Neuronal stem cell (in vitro differentiated cells): ENCODE measurements at regions not wholly inside any gene's neighbourhood (a gene's known extent, or its start where the extent isn't known, plus 50 kb on each side); places are given as distances from the start of the nearest gene placed in this dataset.

ENCODE experiments used
- DNase-seq: peaks from one replicate; pipeline ENCODE4 v3.0.0-alpha.2; 2013; ENCODE audit warnings: low spot score
- H2AFZ ChIP-seq: one replicate; pipeline ENCODE4 v1.6.1; 2013; ENCODE audit warnings: mild to moderate bottlenecking, low read length, inconsistent platforms
- H2AK5ac ChIP-seq: 2 replicates; pipeline ENCODE4 v1.6.1; 2013; ENCODE audit warnings: low read depth, mild to moderate bottlenecking, inconsistent platforms, low read length, moderate library complexity, mixed read lengths
- H2BK120ac ChIP-seq: 2 replicates; pipeline ENCODE4 v1.6.1; 2013; ENCODE audit warnings: low read depth, mild to moderate bottlenecking, inconsistent platforms, low read length, moderate library complexity, mixed read lengths
- H2BK12ac ChIP-seq: one replicate; pipeline ENCODE4 v1.6.1; 2013; ENCODE audit warnings: low read length, inconsistent platforms
- H2BK15ac ChIP-seq: 2 replicates; pipeline ENCODE4 v1.6.1; 2013; ENCODE audit warnings: mild to moderate bottlenecking, low read length, inconsistent platforms, mixed read lengths
- H2BK5ac ChIP-seq: one replicate; pipeline ENCODE4 v1.6.1; 2013; ENCODE audit warnings: inconsistent platforms, mild to moderate bottlenecking, low read length, moderate library complexity
- H3K14ac ChIP-seq: one replicate; pipeline ENCODE4 v1.6.1; 2013; ENCODE audit warnings: low read length, inconsistent platforms
- H3K18ac ChIP-seq: 2 replicates; pipeline ENCODE4 v1.6.1; 2013; ENCODE audit warnings: low read length, inconsistent platforms
- H3K23ac ChIP-seq: 2 replicates; pipeline ENCODE4 v1.6.1; 2013; ENCODE audit warnings: low read depth, mild to moderate bottlenecking, mixed read lengths, low read length, inconsistent platforms; ENCODE audit not compliant: poor library complexity
- H3K27ac ChIP-seq: replicated peaks from 3 replicates; pipeline ENCODE4 v1.5.1; 2013; ENCODE audit warnings: low read length, inconsistent platforms
- H3K27me3 ChIP-seq, 3 experiments: 2 replicates each; pipeline ENCODE4 v1.6.1; 2013; ENCODE audit warnings: low read length in 3 of 3, mild to moderate bottlenecking in 2 of 3, inconsistent platforms in 1 of 3, low read depth in 1 of 3, mixed read lengths in 1 of 3, moderate library complexity in 1 of 3; ENCODE audit not compliant: control insufficient read depth in 3 of 3, insufficient read depth in 3 of 3
- H3K36me3 ChIP-seq, 2 donors: replicated peaks in 1 of 2; 2 replicates each; pipeline ENCODE4 v1.6.1; 2013; ENCODE audit warnings: low read length in 2 of 2; ENCODE audit not compliant: control insufficient read depth in 2 of 2, insufficient read depth in 2 of 2
- H3K4ac ChIP-seq: 2 replicates; pipeline ENCODE4 v1.6.1; 2013; ENCODE audit warnings: inconsistent platforms, mild to moderate bottlenecking, low read length, moderate library complexity
- H3K4me1 ChIP-seq, 2 donors: 1 replicate in 1 of 2; 2 replicates in 1 of 2; pipeline ENCODE4 v1.6.1; 2013; ENCODE audit warnings: low read length in 2 of 2, low read depth in 1 of 2; ENCODE audit not compliant: control insufficient read depth in 2 of 2, insufficient read depth in 1 of 2
- H3K4me2 ChIP-seq: one replicate; pipeline ENCODE4 v1.6.1; 2013; ENCODE audit warnings: mild to moderate bottlenecking, low read length, inconsistent platforms; ENCODE audit not compliant: insufficient read depth, poor library complexity, severe bottlenecking
- H3K4me3 ChIP-seq, 2 donors: 2 replicates each; pipeline ENCODE4 v1.5.1; 2013; ENCODE audit warnings: low read length in 2 of 2, mild to moderate bottlenecking in 2 of 2, inconsistent platforms in 1 of 2, moderate library complexity in 1 of 2
- H3K79me1 ChIP-seq: one replicate; pipeline ENCODE4 v1.6.1; 2013; ENCODE audit warnings: low read depth, mild to moderate bottlenecking, inconsistent platforms, low read length, moderate library complexity
- H3K9ac ChIP-seq: one replicate; pipeline ENCODE4 v1.6.1; 2013; ENCODE audit warnings: mild to moderate bottlenecking, low read depth, low read length, inconsistent platforms; ENCODE audit not compliant: poor library complexity
- H3K9me3 ChIP-seq, 2 donors: replicated peaks in 1 of 2; 2 replicates each; pipeline versions ENCODE3 to v1.6.1; 2013; ENCODE audit warnings: low read length in 2 of 2, mild to moderate bottlenecking in 2 of 2, inconsistent platforms in 1 of 2, low read depth in 1 of 2, mixed read lengths in 1 of 2, moderate library complexity in 1 of 2; ENCODE audit not compliant: control insufficient read depth in 2 of 2, insufficient read depth in 1 of 2
- H4K8ac ChIP-seq: one replicate; pipeline ENCODE4 v1.6.1; 2013; ENCODE audit warnings: low read depth, mild to moderate bottlenecking, inconsistent platforms, low read length, moderate library complexity
- H4K91ac ChIP-seq: one replicate; pipeline ENCODE4 v1.6.1; 2013; ENCODE audit warnings: low read length, low read depth, mild to moderate bottlenecking, inconsistent platforms; ENCODE audit not compliant: poor library complexity
- WGBS, 2 donors: extraction: QIAGEN DNeasy Blood & Tissue Kit; methylation state at CpG; one replicate each; pipeline ENCODE4 v1.1.7; 2013; ENCODE audit warnings: missing lambda C conversion rate in 2 of 2, mixed read lengths in 1 of 2; ENCODE audit not compliant: insufficient read length in 2 of 2, insufficient replicate concordance in 1 of 2; ENCODE audit errors: extremely low coverage in 2 of 2; 5-methylcytosine and 5-hydroxymethylcytosine counted together

- H3K4me3 ChIP-seq: no peak overlapping the region
- no peak overlapping the region for H3K4me2 ChIP-seq
- WGBS, 2 donors: no CpG with 5 or more reads among the region's 2 CpGs
- H2BK5ac ChIP-seq: no peak overlapping the region
- H2AFZ ChIP-seq: no peak overlapping the region
- no peak overlapping the region for H2BK12ac ChIP-seq
- H3K27ac ChIP-seq: no peak overlapping the region
- H3K18ac ChIP-seq: no peak overlapping the region
- no peaks in the 10 kb centered on the region for H3K9me3 ChIP-seq
- no peak overlapping the region for H3K23ac ChIP-seq
- DNase-seq: no peak
- H2BK15ac ChIP-seq: no peak overlapping the region
- H3K14ac ChIP-seq: no peak overlapping the region
- no peaks in the 10 kb centered on the region for H3K36me3 ChIP-seq
- no peak overlapping the region for H3K9ac ChIP-seq
- H4K91ac ChIP-seq: no peak overlapping the region
- H3K79me1 ChIP-seq: no peaks in the 10 kb centered on the region
- no peak overlapping the region for H2AK5ac ChIP-seq
- H2BK120ac ChIP-seq: no peak overlapping the region
- H3K4me1 ChIP-seq: no peaks in the 10 kb centered on the region
- H4K8ac ChIP-seq: no peak overlapping the region
- no peak overlapping the region for H3K4ac ChIP-seq
- no peaks in the 10 kb centered on the region for H3K27me3 ChIP-seq
Measured at GRCh38 chr6:166085500-166085899, 82.2 kb downstream of the TBXT start.

GRCh38 chr6:166084951-166085350, 82.7 kb downstream of the TBXT start:
- H3K18ac ChIP-seq: no peak overlapping the region
- no peak overlapping the region for H2BK12ac ChIP-seq
- H3K27ac ChIP-seq: no peak overlapping the region
- no peaks in the 10 kb centered on the region for H3K36me3 ChIP-seq
- no peak overlapping the region for H4K91ac ChIP-seq
- H3K14ac ChIP-seq: no peak overlapping the region
- DNase-seq: no peak
- H2AFZ ChIP-seq: no peak overlapping the region
- H3K27me3 ChIP-seq: no peaks in the 10 kb centered on the region
- no peak overlapping the region for H2AK5ac ChIP-seq
- H2BK120ac ChIP-seq: no peak overlapping the region
- H3K79me1 ChIP-seq: no peaks in the 10 kb centered on the region
- no peak overlapping the region for H2BK5ac ChIP-seq
- no peak overlapping the region for H3K4me3 ChIP-seq
- H2BK15ac ChIP-seq: no peak overlapping the region
- no peaks in the 10 kb centered on the region for H3K9me3 ChIP-seq
- no peak overlapping the region for H4K8ac ChIP-seq
- H3K4ac ChIP-seq: no peak overlapping the region
- no CpG with 5 or more reads among the region's 2 CpGs for WGBS, 2 donors
- no peak overlapping the region for H3K4me2 ChIP-seq
- H3K9ac ChIP-seq: no peak overlapping the region
- no peak overlapping the region for H3K23ac ChIP-seq
- H3K4me1 ChIP-seq: no peaks in the 10 kb centered on the region

GRCh38 chr6:166079841-166080240, 87.8 kb downstream of the TBXT start:
- peaks cover 0 to 4% (median 0%) of the 10 kb centered on the region in 3 experiments for H3K27me3 ChIP-seq
- no peak overlapping the region for H3K18ac ChIP-seq
- no peak overlapping the region for H2AK5ac ChIP-seq
- no peak overlapping the region for H3K27ac ChIP-seq
- H3K4me3 ChIP-seq: no peak overlapping the region
- no peak overlapping the region for H3K4me2 ChIP-seq
- H4K91ac ChIP-seq: no peak overlapping the region
- H4K8ac ChIP-seq: no peak overlapping the region
- DNase-seq: no peak
- no peak overlapping the region for H3K23ac ChIP-seq
- H2BK15ac ChIP-seq: no peak overlapping the region
- H3K4me1 ChIP-seq: no peaks in the 10 kb centered on the region
- no peak overlapping the region for H3K14ac ChIP-seq
- no peak overlapping the region for H2BK5ac ChIP-seq
- no peak overlapping the region for H2AFZ ChIP-seq
- no peaks in the 10 kb centered on the region for H3K79me1 ChIP-seq
- no CpG with 5 or more reads among the region's 6 CpGs for WGBS, 2 donors
- H2BK120ac ChIP-seq: no peak overlapping the region
- H3K36me3 ChIP-seq: no peaks in the 10 kb centered on the region
- H2BK12ac ChIP-seq: no peak overlapping the region
- H3K9ac ChIP-seq: no peak overlapping the region
- H3K9me3 ChIP-seq: no peaks in the 10 kb centered on the region
- no peak overlapping the region for H3K4ac ChIP-seq

- no peaks in the 10 kb centered on the region for H3K36me3 ChIP-seq
- no peak overlapping the region for H3K23ac ChIP-seq
- no peak overlapping the region for H2BK12ac ChIP-seq
- no peak overlapping the region for H3K4ac ChIP-seq
- H3K9me3 ChIP-seq: no peaks in the 10 kb centered on the region
- DNase-seq: no peak
- H3K4me3 ChIP-seq: no peak overlapping the region
- no peak overlapping the region for H2AK5ac ChIP-seq
- no peak overlapping the region for H2AFZ ChIP-seq
- H3K9ac ChIP-seq: no peak overlapping the region
- H4K91ac ChIP-seq: no peak overlapping the region
- no CpG with 5 or more reads among the region's 3 CpGs for WGBS, 2 donors
- no peak overlapping the region for H4K8ac ChIP-seq
- no peak overlapping the region for H3K14ac ChIP-seq
- H2BK5ac ChIP-seq: no peak overlapping the region
- H3K18ac ChIP-seq: no peak overlapping the region
- H2BK15ac ChIP-seq: no peak overlapping the region
- H3K27ac ChIP-seq: no peak overlapping the region
- no peaks in the 10 kb centered on the region for H3K4me1 ChIP-seq
- H2BK120ac ChIP-seq: no peak overlapping the region
- H3K27me3 ChIP-seq: peaks cover 0 to 4% (median 0%) of the 10 kb centered on the region in 3 experiments
- H3K79me1 ChIP-seq: no peaks in the 10 kb centered on the region
- H3K4me2 ChIP-seq: no peak overlapping the region
Measured at GRCh38 chr6:166078294-166078693, 89.4 kb downstream of the TBXT start.
